H1 (cell line): ENCODE measurements at regions not wholly inside any gene's neighbourhood (a gene's known extent, or its start where the extent isn't known, plus 50 kb on each side); places are given as distances from the start of the nearest gene placed in this dataset.

Experiments
- SP2 ChIP-seq: IDR thresholded peaks from 2 replicates; pipeline ENCODE4 v1.6.1; 2012; ENCODE audit warnings: mild to moderate bottlenecking, low read length, inconsistent platforms
- SP4 ChIP-seq: IDR thresholded peaks from 2 replicates; pipeline ENCODE4 v1.6.1; 2012; ENCODE audit warnings: low read length, inconsistent platforms
- TF ChIP-seq, protein P1 (sequence below), 3 experiments: IDR thresholded peaks; 1 replicate in 2 of 3; 2 replicates in 1 of 3; pipeline versions ENCODE4 v1.5.1 to v1.6.1; 2011; ENCODE audit warnings: low read length in 3 of 3, mild to moderate bottlenecking in 3 of 3, inconsistent platforms in 2 of 3, low read depth in 1 of 3, moderate library complexity in 1 of 3; ENCODE audit not compliant: insufficient read depth in 1 of 3; ENCODE audit errors: control extremely low read depth in 1 of 3
- TF ChIP-seq, protein P2 (sequence below): IDR thresholded peaks from 2 replicates; pipeline ENCODE4 v1.6.1; 2011; ENCODE audit warnings: low read depth, mild to moderate bottlenecking, low read length; ENCODE audit not compliant: insufficient read depth

DNA sequence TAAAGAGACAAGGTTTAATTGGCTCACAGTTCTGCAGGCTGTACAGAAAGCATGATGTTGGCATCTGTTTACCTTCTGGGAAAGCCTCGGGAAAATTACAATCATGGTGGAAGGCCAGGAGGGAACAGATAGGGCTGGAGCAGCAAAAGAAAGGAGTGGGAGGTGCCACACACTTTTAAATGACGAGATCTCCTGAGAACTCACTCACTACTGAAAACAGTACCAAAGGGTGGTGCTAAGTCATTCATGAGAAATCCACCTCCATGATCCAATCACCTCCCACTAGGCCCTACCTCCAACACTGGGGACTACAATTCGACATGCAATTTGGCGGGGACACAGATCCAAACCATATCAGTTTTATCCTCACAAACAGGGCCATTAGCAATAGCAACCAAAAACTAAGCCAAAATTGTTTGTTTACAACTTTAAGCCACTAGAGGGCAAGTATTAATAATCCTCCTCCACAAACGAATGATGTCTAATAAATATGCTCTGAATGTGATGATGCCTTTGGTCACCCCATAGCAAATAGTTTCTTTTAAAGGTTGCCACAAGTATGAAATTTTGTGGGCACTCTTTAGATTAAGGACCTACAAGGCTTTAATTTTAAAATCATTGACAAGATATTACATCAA lies 129.2 kb upstream of the NRBF2 start (continued):
- TF ChIP-seq SP4 (no peak), SP2 (no peak)
- TF ChIP-seq, protein P1, sequence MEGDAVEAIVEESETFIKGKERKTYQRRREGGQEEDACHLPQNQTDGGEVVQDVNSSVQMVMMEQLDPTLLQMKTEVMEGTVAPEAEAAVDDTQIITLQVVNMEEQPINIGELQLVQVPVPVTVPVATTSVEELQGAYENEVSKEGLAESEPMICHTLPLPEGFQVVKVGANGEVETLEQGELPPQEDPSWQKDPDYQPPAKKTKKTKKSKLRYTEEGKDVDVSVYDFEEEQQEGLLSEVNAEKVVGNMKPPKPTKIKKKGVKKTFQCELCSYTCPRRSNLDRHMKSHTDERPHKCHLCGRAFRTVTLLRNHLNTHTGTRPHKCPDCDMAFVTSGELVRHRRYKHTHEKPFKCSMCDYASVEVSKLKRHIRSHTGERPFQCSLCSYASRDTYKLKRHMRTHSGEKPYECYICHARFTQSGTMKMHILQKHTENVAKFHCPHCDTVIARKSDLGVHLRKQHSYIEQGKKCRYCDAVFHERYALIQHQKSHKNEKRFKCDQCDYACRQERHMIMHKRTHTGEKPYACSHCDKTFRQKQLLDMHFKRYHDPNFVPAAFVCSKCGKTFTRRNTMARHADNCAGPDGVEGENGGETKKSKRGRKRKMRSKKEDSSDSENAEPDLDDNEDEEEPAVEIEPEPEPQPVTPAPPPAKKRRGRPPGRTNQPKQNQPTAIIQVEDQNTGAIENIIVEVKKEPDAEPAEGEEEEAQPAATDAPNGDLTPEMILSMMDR (IDR thresholded peaks at IDR 0.05; ENCODE audit: control extremely low read depth in 1 of 3, insufficient read depth in 1 of 3, low read depth in 1 of 3, low read length in 3 of 3): peak in 1 of 3 experiments; percentile 40; a peak in 2 of 4 replicates
- TF ChIP-seq, protein P2, sequence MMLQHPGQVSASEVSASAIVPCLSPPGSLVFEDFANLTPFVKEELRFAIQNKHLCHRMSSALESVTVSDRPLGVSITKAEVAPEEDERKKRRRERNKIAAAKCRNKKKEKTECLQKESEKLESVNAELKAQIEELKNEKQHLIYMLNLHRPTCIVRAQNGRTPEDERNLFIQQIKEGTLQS: no peak
- TF ChIP-seq, all 59 proteins: peak for 2
